ENCODE measurements at regions not wholly inside any gene's neighbourhood (a gene's known extent, or its start where the extent isn't known, plus 50 kb on each side); places are given as distances from the start of the nearest gene placed in this dataset.
"Not testable (repeated sequence)": the region's sequence is repeated elsewhere in the genome, so short reads cannot be mapped to it uniquely, and the experiment has no call there.

DNA sequence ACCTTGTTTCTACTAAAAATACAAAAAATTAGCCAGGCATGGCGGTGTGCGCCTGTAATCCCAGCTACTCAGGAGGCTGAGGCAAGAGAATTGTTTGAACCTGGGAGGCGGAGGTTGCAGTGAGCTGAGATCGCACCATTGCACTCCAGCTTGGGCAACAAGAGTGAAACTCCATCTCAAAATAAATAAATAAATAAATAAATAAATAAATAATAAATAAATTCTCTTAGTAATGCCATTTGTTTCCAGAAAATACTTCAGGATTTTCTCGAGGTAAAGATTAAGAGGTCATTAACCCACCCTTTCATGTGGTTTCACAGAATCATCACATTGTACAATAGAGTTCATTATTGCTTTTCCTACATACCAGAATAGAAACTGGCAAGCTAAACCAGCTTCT, 68.5 kb upstream of the JAK1 start:
- 83% methylated on average over 1 of the region's 5 CpGs for WGBS (ENCODE audit: insufficient coverage)
- H3K27ac ChIP-seq (ENCODE audit: insufficient read depth in 1 of 2, low read depth in 1 of 2, low read length in 2 of 2, poor library complexity in 1 of 2, severe bottlenecking in 2 of 2); H3K9me3 ChIP-seq (ENCODE audit: control extremely low read depth in 1 of 5, control insufficient read depth in 4 of 5, insufficient read depth in 2 of 5, low read depth in 1 of 5, low read length in 4 of 5); POLR2A ChIA-PET; H3K4me3 ChIP-seq (ENCODE audit: control insufficient read depth in 1 of 7, extremely low read depth in 1 of 7, insufficient read depth in 4 of 7, low read depth in 2 of 7, low read length in 6 of 7); DNase-seq; H3K4me1 ChIP-seq (ENCODE audit: control extremely low read depth in 1 of 4, control insufficient read depth in 4 of 4, insufficient read depth in 4 of 4, low read length in 3 of 4); H3K27me3 ChIP-seq (replicated peaks in 2 of 5; ENCODE audit: control insufficient read depth in 4 of 5, insufficient read depth in 5 of 5, low read length in 4 of 5): not testable (repeated sequence)
- CTCF ChIA-PET: interaction anchor here (0.7 to 3.0 kb wide), 7 partner anchors 10 to 347 kb away, joined by 3 to 8 read pairs (median 3); no protein-coding TSS in a partner anchor
- H3K36me3 ChIP-seq (ENCODE audit: control insufficient read depth in 4 of 4, insufficient read depth in 4 of 4, low read length in 3 of 4): peaks cover 0 to 11% (median 5%) of the 10 kb centered on the region in 4 experiments

- POLR2A ChIA-PET: no interaction called here
- CTCF ChIA-PET: interaction anchor here (0.7 to 2.1 kb wide), 9 partner anchors 10 to 177 kb away, joined by 3 to 7 read pairs (median 3); no protein-coding TSS in a partner anchor
- H3K4me1 ChIP-seq (ENCODE audit: control extremely low read depth in 1 of 4, control insufficient read depth in 4 of 4, insufficient read depth in 4 of 4, low read length in 3 of 4): peaks cover 0 to 15% (median 9%) of the 10 kb centered on the region in 4 experiments
- WGBS (ENCODE audit: insufficient coverage): no CpG with 5 or more reads among the region's 1 CpG
- H3K27me3 ChIP-seq (replicated peaks in 2 of 5; ENCODE audit: control insufficient read depth in 4 of 5, insufficient read depth in 5 of 5, low read length in 4 of 5): no peaks in the 10 kb centered on the region
- H3K4me3 ChIP-seq (ENCODE audit: control insufficient read depth in 1 of 7, extremely low read depth in 1 of 7, insufficient read depth in 4 of 7, low read depth in 2 of 7, low read length in 6 of 7): no peak overlapping the region
- no peaks in the 10 kb centered on the region for H3K9me3 ChIP-seq (ENCODE audit: control extremely low read depth in 1 of 5, control insufficient read depth in 4 of 5, insufficient read depth in 2 of 5, low read depth in 1 of 5, low read length in 4 of 5)
- DNase-seq: no peak
- no peak overlapping the region for H3K27ac ChIP-seq (ENCODE audit: insufficient read depth in 1 of 2, low read depth in 1 of 2, low read length in 2 of 2, poor library complexity in 1 of 2, severe bottlenecking in 2 of 2)
- peaks cover 0 to 11% (median 4%) of the 10 kb centered on the region in 4 experiments for H3K36me3 ChIP-seq (ENCODE audit: control insufficient read depth in 4 of 4, insufficient read depth in 4 of 4, low read length in 3 of 4)
Observed at GRCh38 chr1:65036570-65037051, 70.3 kb upstream of the JAK1 start.

- no peak for DNase-seq
- POLR2A ChIA-PET: no interaction called here
- Histone ChIP-seq H3K4me3 (ENCODE audit: control insufficient read depth in 1 of 7, extremely low read depth in 1 of 7, insufficient read depth in 4 of 7, low read depth in 2 of 7, low read length in 6 of 7) (no peak overlapping the region), H3K9me3 (ENCODE audit: control extremely low read depth in 1 of 5, control insufficient read depth in 4 of 5, insufficient read depth in 2 of 5, low read depth in 1 of 5, low read length in 4 of 5) (no peaks in the 10 kb centered on the region), H3K27me3 (replicated peaks in 2 of 5; ENCODE audit: control insufficient read depth in 4 of 5, insufficient read depth in 5 of 5, low read length in 4 of 5) (no peaks in the 10 kb centered on the region), H3K4me1 (ENCODE audit: control extremely low read depth in 1 of 4, control insufficient read depth in 4 of 4, insufficient read depth in 4 of 4, low read length in 3 of 4) (peaks cover 0 to 17% (median 6%) of the 10 kb centered on the region in 4 experiments), H3K27ac (ENCODE audit: insufficient read depth in 1 of 2, low read depth in 1 of 2, low read length in 2 of 2, poor library complexity in 1 of 2, severe bottlenecking in 2 of 2) (no peak overlapping the region), H3K36me3 (ENCODE audit: control insufficient read depth in 4 of 4, insufficient read depth in 4 of 4, low read length in 3 of 4) (peaks cover 0 to 11% (median 4%) of the 10 kb centered on the region in 4 experiments)
- CTCF ChIA-PET: interaction anchor here (0.6 to 2.9 kb wide), 4 partner anchors 37 to 180 kb away, joined by 3 to 10 read pairs (median 3); no protein-coding TSS in a partner anchor
- no CpG with 5 or more reads among the region's 1 CpG for WGBS (ENCODE audit: insufficient coverage)
Observed at GRCh38 chr1:65039066-65039465, 72.7 kb upstream of the JAK1 start.

DNA sequence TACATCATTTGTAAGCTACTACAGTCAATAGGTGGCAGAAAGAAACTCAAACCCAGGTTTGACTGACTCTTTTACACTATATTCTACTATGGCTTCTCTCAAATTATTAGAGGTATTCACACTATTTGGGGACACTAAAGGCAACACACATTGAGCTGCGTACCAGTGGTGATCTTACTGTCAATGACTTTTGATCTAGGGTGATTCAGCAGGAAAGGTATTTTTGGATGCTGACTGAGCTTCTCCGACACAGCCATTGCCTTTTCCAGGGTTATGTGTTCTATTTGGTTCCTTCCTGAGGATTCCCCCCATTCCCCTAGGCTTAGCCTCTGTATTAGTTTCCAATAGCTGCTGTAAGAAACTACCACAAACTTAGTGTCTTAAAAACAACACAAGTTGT, 73.2 kb upstream of the JAK1 start:
- no peak for DNase-seq

GRCh38 chr1:65042467-65042866, 76.1 kb upstream of the JAK1 start:
- ChIA-PET POLR2A (no interaction called here), CTCF (interaction anchor here (0.7 to 1.2 kb wide), 2 partner anchors 51 to 181 kb away, joined by 3 to 5 read pairs; no protein-coding TSS in a partner anchor)
- no peak for DNase-seq
- H3K27me3 ChIP-seq (replicated peaks in 2 of 5; ENCODE audit: control insufficient read depth in 4 of 5, insufficient read depth in 5 of 5, low read length in 4 of 5): no peaks in the 10 kb centered on the region
- no peak overlapping the region for H3K4me3 ChIP-seq (ENCODE audit: control insufficient read depth in 1 of 7, extremely low read depth in 1 of 7, insufficient read depth in 4 of 7, low read depth in 2 of 7, low read length in 6 of 7)
- H3K4me1 ChIP-seq (ENCODE audit: control extremely low read depth in 1 of 4, control insufficient read depth in 4 of 4, insufficient read depth in 4 of 4, low read length in 3 of 4): peaks cover 0 to 17% (median 6%) of the 10 kb centered on the region in 4 experiments
- 93% methylated on average over 3 of the region's 4 CpGs for WGBS (ENCODE audit: insufficient coverage)
- H3K36me3 ChIP-seq (ENCODE audit: control insufficient read depth in 4 of 4, insufficient read depth in 4 of 4, low read length in 3 of 4): peaks cover 0 to 7% (median 2%) of the 10 kb centered on the region in 4 experiments
- no peak overlapping the region for H3K27ac ChIP-seq (ENCODE audit: insufficient read depth in 1 of 2, low read depth in 1 of 2, low read length in 2 of 2, poor library complexity in 1 of 2, severe bottlenecking in 2 of 2)
- H3K9me3 ChIP-seq (ENCODE audit: control extremely low read depth in 1 of 5, control insufficient read depth in 4 of 5, insufficient read depth in 2 of 5, low read depth in 1 of 5, low read length in 4 of 5): no peaks in the 10 kb centered on the region

More for the DNA sequence above, 73.2 kb upstream of the JAK1 start:
- POLR2A ChIA-PET: no interaction called here
- 89% methylated on average over 1 of the region's 2 CpGs for WGBS (ENCODE audit: insufficient coverage)
- Histone ChIP-seq H3K9me3 (ENCODE audit: control extremely low read depth in 1 of 5, control insufficient read depth in 4 of 5, insufficient read depth in 2 of 5, low read depth in 1 of 5, low read length in 4 of 5) (no peaks in the 10 kb centered on the region), H3K27me3 (replicated peaks in 2 of 5; ENCODE audit: control insufficient read depth in 4 of 5, insufficient read depth in 5 of 5, low read length in 4 of 5) (no peaks in the 10 kb centered on the region), H3K36me3 (ENCODE audit: control insufficient read depth in 4 of 4, insufficient read depth in 4 of 4, low read length in 3 of 4) (peaks cover 0 to 14% (median 4%) of the 10 kb centered on the region in 4 experiments), H3K27ac (ENCODE audit: insufficient read depth in 1 of 2, low read depth in 1 of 2, low read length in 2 of 2, poor library complexity in 1 of 2, severe bottlenecking in 2 of 2) (no peak overlapping the region), H3K4me1 (ENCODE audit: control extremely low read depth in 1 of 4, control insufficient read depth in 4 of 4, insufficient read depth in 4 of 4, low read length in 3 of 4) (peaks cover 0 to 17% (median 6%) of the 10 kb centered on the region in 4 experiments), H3K4me3 (ENCODE audit: control insufficient read depth in 1 of 7, extremely low read depth in 1 of 7, insufficient read depth in 4 of 7, low read depth in 2 of 7, low read length in 6 of 7) (no peak overlapping the region)
- CTCF ChIA-PET: interaction anchor here (0.6 to 2.9 kb wide), 5 partner anchors 36 to 189 kb away, joined by 3 to 10 read pairs (median 3); no protein-coding TSS in a partner anchor

DNA sequence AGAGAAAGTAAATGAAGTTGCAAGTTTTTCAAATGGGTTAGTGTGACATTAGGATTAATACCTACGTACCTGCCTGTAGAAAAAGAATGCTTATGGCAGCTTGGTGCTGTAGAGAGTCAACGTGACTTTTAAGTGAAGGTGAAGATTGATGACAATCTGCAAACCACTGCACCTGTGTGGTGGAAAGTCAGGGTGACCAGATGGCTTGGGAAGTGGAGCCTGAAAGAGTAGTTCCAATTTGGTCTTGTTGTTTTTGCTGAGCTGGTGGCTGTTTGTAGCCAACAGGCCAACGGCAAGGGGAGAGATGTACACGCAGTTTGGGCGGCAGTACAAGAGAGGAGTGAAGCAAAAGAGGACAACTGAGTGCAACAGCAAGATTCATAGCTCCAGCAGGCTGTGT, 78.1 kb upstream of the JAK1 start:
- ChIA-PET CTCF (interaction anchor here (1.4 to 3.3 kb wide), 3 partner anchors 18 to 182 kb away, joined by 4 to 18 read pairs (median 6); no protein-coding TSS in a partner anchor), POLR2A (no interaction called here)
- WGBS (ENCODE audit: insufficient coverage): 97% methylated on average over 5 of the region's 5 CpGs
- Histone ChIP-seq H3K27me3 (replicated peaks in 2 of 5; ENCODE audit: control insufficient read depth in 4 of 5, insufficient read depth in 5 of 5, low read length in 4 of 5) (no peaks in the 10 kb centered on the region), H3K9me3 (ENCODE audit: control extremely low read depth in 1 of 5, control insufficient read depth in 4 of 5, insufficient read depth in 2 of 5, low read depth in 1 of 5, low read length in 4 of 5) (no peaks in the 10 kb centered on the region), H3K36me3 (ENCODE audit: control insufficient read depth in 4 of 4, insufficient read depth in 4 of 4, low read length in 3 of 4) (peaks cover 0 to 11% (median 4%) of the 10 kb centered on the region in 4 experiments), H3K4me1 (ENCODE audit: control extremely low read depth in 1 of 4, control insufficient read depth in 4 of 4, insufficient read depth in 4 of 4, low read length in 3 of 4) (peaks cover 0 to 17% (median 6%) of the 10 kb centered on the region in 4 experiments), H3K27ac (ENCODE audit: insufficient read depth in 1 of 2, low read depth in 1 of 2, low read length in 2 of 2, poor library complexity in 1 of 2, severe bottlenecking in 2 of 2) (no peak overlapping the region), H3K4me3 (ENCODE audit: control insufficient read depth in 1 of 7, extremely low read depth in 1 of 7, insufficient read depth in 4 of 7, low read depth in 2 of 7, low read length in 6 of 7) (no peak overlapping the region)
- no peak for DNase-seq

DNA sequence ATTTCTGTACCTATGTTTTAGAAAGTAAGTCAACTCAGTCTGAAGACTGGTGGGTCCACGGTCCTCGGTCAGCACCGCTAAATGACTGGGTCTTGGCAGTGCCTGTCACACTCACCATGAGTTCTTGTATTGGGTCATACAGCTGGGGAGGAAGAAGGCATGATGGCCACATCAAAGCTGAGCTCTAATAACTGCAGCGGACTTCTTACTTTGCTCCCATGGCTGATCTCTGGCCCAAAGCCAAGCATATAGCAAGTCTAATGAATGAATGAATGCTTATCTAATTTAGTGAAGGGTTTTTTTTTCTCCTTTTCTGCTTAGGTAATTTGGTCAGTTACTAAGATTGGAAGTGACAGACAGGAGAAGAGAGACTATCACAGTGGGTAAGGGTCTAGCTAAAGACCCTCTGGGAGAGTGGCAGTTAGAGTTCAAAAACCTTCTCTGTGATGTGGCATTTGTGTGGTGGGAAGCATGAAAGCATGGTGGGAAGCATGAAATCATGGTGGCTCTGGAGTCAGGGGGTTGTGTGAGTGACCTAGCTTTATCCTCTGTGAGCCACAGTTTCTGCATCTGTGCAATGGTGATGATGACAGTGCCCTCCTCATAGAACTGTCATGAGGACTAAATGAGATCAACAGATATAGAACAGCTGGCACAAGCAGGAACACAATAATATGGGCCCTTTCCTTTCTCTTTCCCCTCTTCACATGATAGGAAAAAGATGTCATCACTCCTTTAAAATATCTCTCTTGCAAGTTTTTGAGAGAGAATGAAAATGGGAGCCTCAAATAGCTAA, 78.9 kb upstream of the JAK1 start:
- no peaks in the 10 kb centered on the region for H3K27me3 ChIP-seq (replicated peaks in 2 of 5; ENCODE audit: control insufficient read depth in 4 of 5, insufficient read depth in 5 of 5, low read length in 4 of 5)
- CTCF ChIA-PET: interaction anchor here (1.0 to 3.3 kb wide), 7 partner anchors 8 to 183 kb away, joined by 3 to 18 read pairs (median 4); no protein-coding TSS in a partner anchor
- H3K36me3 ChIP-seq (ENCODE audit: control insufficient read depth in 4 of 4, insufficient read depth in 4 of 4, low read length in 3 of 4): peaks cover 0 to 14% (median 6%) of the 10 kb centered on the region in 4 experiments
- peaks cover 0 to 17% (median 6%) of the 10 kb centered on the region in 4 experiments for H3K4me1 ChIP-seq (ENCODE audit: control extremely low read depth in 1 of 4, control insufficient read depth in 4 of 4, insufficient read depth in 4 of 4, low read length in 3 of 4)
- 100% methylated on average over 3 of the region's 4 CpGs for WGBS (ENCODE audit: insufficient coverage)
- H3K27ac ChIP-seq (ENCODE audit: insufficient read depth in 1 of 2, low read depth in 1 of 2, low read length in 2 of 2, poor library complexity in 1 of 2, severe bottlenecking in 2 of 2): no peak overlapping the region
- no peak overlapping the region for H3K4me3 ChIP-seq (ENCODE audit: control insufficient read depth in 1 of 7, extremely low read depth in 1 of 7, insufficient read depth in 4 of 7, low read depth in 2 of 7, low read length in 6 of 7)
- POLR2A ChIA-PET: no interaction called here
- H3K9me3 ChIP-seq (ENCODE audit: control extremely low read depth in 1 of 5, control insufficient read depth in 4 of 5, insufficient read depth in 2 of 5, low read depth in 1 of 5, low read length in 4 of 5): no peaks in the 10 kb centered on the region
- DNase-seq: no peak
